Erythroblast (primary cell): ENCODE measurements at regions not wholly inside any gene's neighbourhood (a gene's known extent, or its start where the extent isn't known, plus 50 kb on each side); places are given as distances from the start of the nearest gene placed in this dataset.

Source experiments
- GATA1 ChIP-seq: IDR thresholded peaks from 2 replicates; pipeline ENCODE4 v1.6.1; 2011; ENCODE audit warnings: low read depth, mild to moderate bottlenecking, control low read depth, low read length, moderate library complexity
- POLR2A ChIP-seq: IDR thresholded peaks from 2 replicates; pipeline ENCODE4 v1.6.1; 2011; ENCODE audit warnings: mild to moderate bottlenecking, low read length

- TF ChIP-seq POLR2A (no peak), GATA1 (no peak)
These were observed 337.2 kb downstream of the CDH11 start for GRCh38 chr16:64784635-64785034.
